HG03060 (cell line): ENCODE measurements at regions not wholly inside any gene's neighbourhood (a gene's known extent, or its start where the extent isn't known, plus 50 kb on each side); places are given as distances from the start of the nearest gene placed in this dataset.

Experiments
- ATAC-seq: cut with Tn5 transposase; IDR thresholded peaks from one replicate; pipeline ENCODE4 v1.9.1; 2021; ENCODE audit warnings: low read depth, moderate number of reproducible peaks; ENCODE audit not compliant: unreplicated experiment

- peak; percentile 78 for ATAC-seq
Observed at GRCh38 chr3:15151166-15151565, 52.2 kb upstream of the RBSN start.

- no peak for ATAC-seq
Observed at GRCh38 chr3:15152184-15152583, 53.2 kb upstream of the RBSN start.

GRCh38 chr3:15153103-15153502 is 52.9 kb upstream of the CAPN7 start:
- no peak for ATAC-seq

GRCh38 chr3:15154326-15154725 is 51.7 kb upstream of the CAPN7 start:
- ATAC-seq, result no peak

GRCh38 chr3:15155840-15156360 is 50.1 kb upstream of the CAPN7 start:
- no peak for ATAC-seq
